Endothelial cell of umbilical vein (primary cell): ENCODE measurements at regions not wholly inside any gene's neighbourhood (a gene's known extent, or its start where the extent isn't known, plus 50 kb on each side); places are given as distances from the start of the nearest gene placed in this dataset.

Experiments used
- BruUV-seq: library from RNA; stranded (reverse); fragments of 400-500 nt; replicated peaks from 2 replicates; lab custom pipeline; 2021; lab: Mats Ljungman, UMichigan
- CTCF ChIA-PET: fragments of 300-600, 350-600 bp; sonication (Branson Sonifier 250); formaldehyde crosslinking; loops from one replicate; lab custom pipeline; 2021; ENCODE audit warnings: antibody characterized with exemption, inconsistent platforms; lab: Charles Lee
- POLR2A ChIA-PET: fragments of 300-600, 350-600 bp; sonication (Branson Sonifier 250); formaldehyde crosslinking; loops from one replicate; lab custom pipeline; 2021; ENCODE audit warnings: antibody characterized with exemption, inconsistent platforms; lab: Charles Lee
- DNase-seq: peaks from one replicate; pipeline ENCODE4 v3.0.0-alpha.2; 2011; ENCODE audit warnings: low read depth, low spot score
- FAIRE-seq: peaks from 2 replicates; lab custom pipeline; 2011; peaks lifted over from hg19 to GRCh38; lab: Jason Lieb, UNC
- H2AFZ ChIP-seq: 2 replicates; pipeline ENCODE4 v1.6.0; 2012; ENCODE audit warnings: low read depth, low read length, control low read depth, inconsistent platforms
- H3K27ac ChIP-seq: 2 replicates; pipeline ENCODE4 v1.5.1; 2011; ENCODE audit warnings: low read depth, mild to moderate bottlenecking, control low read depth, low read length, moderate library complexity; ENCODE audit not compliant: insufficient read depth
- H3K27me3 ChIP-seq, 2 experiments: 2 replicates each; pipeline versions ENCODE4 v1.6.0 to v1.6.1; 2011; ENCODE audit warnings: low read length in 2 of 2, mixed read lengths in 1 of 2; ENCODE audit not compliant: control insufficient read depth in 2 of 2, insufficient read depth in 2 of 2
- H3K36me3 ChIP-seq, 2 experiments: 2 replicates in 1 of 2; 3 replicates in 1 of 2; pipeline ENCODE4 v1.5.1; 2011; ENCODE audit warnings: low read length in 2 of 2, mild to moderate bottlenecking in 1 of 2, moderate library complexity in 1 of 2; ENCODE audit not compliant: control insufficient read depth in 2 of 2, insufficient read depth in 2 of 2; ENCODE audit errors: extremely low read depth in 1 of 2
- H3K4me1 ChIP-seq: 3 replicates; pipeline ENCODE4 v1.5.1; 2011; ENCODE audit warnings: mild to moderate bottlenecking, low read length; ENCODE audit not compliant: control insufficient read depth, insufficient read depth; ENCODE audit errors: extremely low read depth
- H3K4me2 ChIP-seq: 2 replicates; pipeline ENCODE4 v1.6.1; 2011; ENCODE audit warnings: low read length, control low read depth, mixed read lengths; ENCODE audit not compliant: insufficient read depth
- H3K4me3 ChIP-seq, 3 experiments: fragments of 200-600 bp in 1 of 3; sonication (generic), shearing (Covaris generic) in 1 of 3; replicated peaks in 1 of 3; 2 replicates each; pipeline ENCODE4 v1.5.1; 2011 to 2016; ENCODE audit warnings: control low read depth in 3 of 3, low read length in 3 of 3, mild to moderate bottlenecking in 2 of 3, inconsistent platforms in 1 of 3, low read depth in 1 of 3, moderate library complexity in 1 of 3; ENCODE audit not compliant: insufficient read depth in 1 of 3
- H3K79me2 ChIP-seq: 2 replicates; pipeline ENCODE4 v1.6.0; 2012; ENCODE audit warnings: low read length, inconsistent platforms; ENCODE audit not compliant: control insufficient read depth, insufficient read depth
- H3K9ac ChIP-seq: replicated peaks from 2 replicates; pipeline ENCODE3; 2011; ENCODE audit warnings: low read length, control low read depth; ENCODE audit not compliant: insufficient read depth; ENCODE audit errors: extremely low read depth
- H3K9me1 ChIP-seq: replicated peaks from 3 replicates; pipeline ENCODE4 v1.6.0; 2011; ENCODE audit warnings: mild to moderate bottlenecking, low read length; ENCODE audit not compliant: control insufficient read depth, insufficient read depth; ENCODE audit errors: extremely low read depth
- H3K9me3 ChIP-seq: replicated peaks from 2 replicates; pipeline ENCODE4 v1.5.1; 2012; ENCODE audit warnings: low read length, inconsistent platforms; ENCODE audit not compliant: control insufficient read depth, insufficient read depth
- H4K20me1 ChIP-seq: replicated peaks from 2 replicates; pipeline ENCODE3; 2011; ENCODE audit warnings: mild to moderate bottlenecking, low read length; ENCODE audit not compliant: control insufficient read depth, insufficient read depth; ENCODE audit errors: extremely low read depth
- EZH2 ChIP-seq: IDR thresholded peaks from 2 replicates; pipeline ENCODE4 v1.6.1; 2012; ENCODE audit warnings: borderline replicate concordance, low read depth, mild to moderate bottlenecking, moderate library complexity, low read length, inconsistent platforms; ENCODE audit not compliant: severe bottlenecking
- FOS ChIP-seq: IDR thresholded peaks from 2 replicates; pipeline ENCODE4 v1.6.1; 2011; ENCODE audit warnings: mild to moderate bottlenecking, low read length, moderate library complexity, borderline replicate concordance; ENCODE audit not compliant: insufficient read depth
- GATA2 ChIP-seq: IDR thresholded peaks from 2 replicates; pipeline ENCODE4 v1.7.0; 2011; ENCODE audit warnings: low read depth, mild to moderate bottlenecking, moderate library complexity, mixed read lengths, low read length; ENCODE audit not compliant: insufficient read length, insufficient read depth
- JUN ChIP-seq: IDR thresholded peaks from 2 replicates; pipeline ENCODE4 v1.6.1; 2011; ENCODE audit warnings: borderline replicate concordance, low read depth; ENCODE audit not compliant: insufficient read length, insufficient read depth
- MYC ChIP-seq: IDR thresholded peaks from one replicate; pipeline ENCODE4 v1.6.1; 2011; ENCODE audit warnings: mild to moderate bottlenecking, low read depth, low read length
- POLR2A ChIP-seq: IDR thresholded peaks from 2 replicates; pipeline ENCODE4 v1.6.1; 2012; ENCODE audit warnings: low read depth, mild to moderate bottlenecking, control low read depth, low read length
- POLR2AphosphoS5 ChIP-seq: IDR thresholded peaks from 2 replicates; pipeline ENCODE4 v1.6.1; 2012; ENCODE audit warnings: low read depth, mild to moderate bottlenecking, control low read depth, low read length, moderate library complexity; ENCODE audit not compliant: insufficient read depth
- dilution Hi-C: fragments of 300-500 bp; cut with MboI; formaldehyde crosslinking; loops from one replicate; pipeline ENCODE4 v1.15.0; 2019; ENCODE audit warnings: low sequenced_read_pairs; ENCODE audit not compliant: extremely low pct_ligation_motif_present
- intact Hi-C: fragments of 100-400 bp; cut with micrococcal nuclease; formaldehyde crosslinking; loops from one replicate; pipeline ENCODE4 v1.10.0; 2022
- TF ChIP-seq, protein P1 (sequence below): IDR thresholded peaks from 2 replicates; pipeline ENCODE4 v1.6.1; 2011; ENCODE audit not compliant: insufficient read depth, insufficient read length
- TF ChIP-seq, protein P2 (sequence below), 2 donors: IDR thresholded peaks; 1 replicate in 1 of 2; 2 replicates in 1 of 2; pipeline ENCODE4 v1.5.1; 2011; ENCODE audit warnings: low read length in 2 of 2, mild to moderate bottlenecking in 2 of 2, moderate library complexity in 2 of 2, control low read depth in 1 of 2, inconsistent platforms in 1 of 2, low read depth in 1 of 2; ENCODE audit not compliant: insufficient read depth in 1 of 2; ENCODE audit errors: extremely low read depth in 1 of 2

DNA sequence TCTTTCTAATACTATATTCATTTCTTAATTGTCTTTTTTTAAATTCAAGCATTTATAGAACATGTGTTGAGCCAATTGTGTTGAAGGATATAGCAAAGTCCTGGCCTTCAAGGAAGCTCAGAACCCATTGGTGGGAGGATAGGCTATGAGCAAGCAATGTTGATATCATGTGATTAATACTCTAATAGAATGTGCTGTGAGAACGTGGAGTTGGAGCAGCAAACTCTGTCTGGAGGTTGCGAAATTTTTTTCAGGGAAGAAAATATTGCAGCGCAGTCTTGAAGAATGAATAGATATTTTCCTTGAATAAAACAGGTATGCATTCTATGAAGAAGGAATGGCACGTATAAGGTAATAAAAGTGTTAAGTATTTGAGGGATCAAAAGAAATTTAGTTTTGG lies 229.2 kb upstream of the KCNK2 start:
- no peak overlapping the region for H3K4me2 ChIP-seq
- no TSS peak for BruUV-seq
- intact Hi-C loops (no loop called here), dilution Hi-C loops (no loop called here)
- no peak overlapping the region for H2AFZ ChIP-seq
- no peaks in the 10 kb centered on the region for H3K79me2 ChIP-seq
- TF ChIP-seq POLR2AphosphoS5: no peak
- TF ChIP-seq, protein P1, sequence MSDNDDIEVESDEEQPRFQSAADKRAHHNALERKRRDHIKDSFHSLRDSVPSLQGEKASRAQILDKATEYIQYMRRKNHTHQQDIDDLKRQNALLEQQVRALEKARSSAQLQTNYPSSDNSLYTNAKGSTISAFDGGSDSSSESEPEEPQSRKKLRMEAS: no peak
- TF ChIP-seq, protein P2, sequence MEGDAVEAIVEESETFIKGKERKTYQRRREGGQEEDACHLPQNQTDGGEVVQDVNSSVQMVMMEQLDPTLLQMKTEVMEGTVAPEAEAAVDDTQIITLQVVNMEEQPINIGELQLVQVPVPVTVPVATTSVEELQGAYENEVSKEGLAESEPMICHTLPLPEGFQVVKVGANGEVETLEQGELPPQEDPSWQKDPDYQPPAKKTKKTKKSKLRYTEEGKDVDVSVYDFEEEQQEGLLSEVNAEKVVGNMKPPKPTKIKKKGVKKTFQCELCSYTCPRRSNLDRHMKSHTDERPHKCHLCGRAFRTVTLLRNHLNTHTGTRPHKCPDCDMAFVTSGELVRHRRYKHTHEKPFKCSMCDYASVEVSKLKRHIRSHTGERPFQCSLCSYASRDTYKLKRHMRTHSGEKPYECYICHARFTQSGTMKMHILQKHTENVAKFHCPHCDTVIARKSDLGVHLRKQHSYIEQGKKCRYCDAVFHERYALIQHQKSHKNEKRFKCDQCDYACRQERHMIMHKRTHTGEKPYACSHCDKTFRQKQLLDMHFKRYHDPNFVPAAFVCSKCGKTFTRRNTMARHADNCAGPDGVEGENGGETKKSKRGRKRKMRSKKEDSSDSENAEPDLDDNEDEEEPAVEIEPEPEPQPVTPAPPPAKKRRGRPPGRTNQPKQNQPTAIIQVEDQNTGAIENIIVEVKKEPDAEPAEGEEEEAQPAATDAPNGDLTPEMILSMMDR (IDR thresholded peaks at IDR 0.05; ENCODE audit: extremely low read depth in 1 of 2, insufficient read depth in 1 of 2, low read depth in 1 of 2, low read length in 2 of 2): no peak
- TF ChIP-seq POLR2A: no peak
- TF ChIP-seq FOS: no peak
- TF ChIP-seq MYC: no peak
- no peak for TF ChIP-seq GATA2
- TF ChIP-seq EZH2: no peak
- no peak for TF ChIP-seq JUN
- H3K9ac ChIP-seq: no peak overlapping the region
- no peaks in the 10 kb centered on the region for H3K4me1 ChIP-seq
- ChIA-PET CTCF (interaction anchor here (2.2 kb wide), 1 partner anchor 10 kb away, joined by 4 read pairs; no protein-coding TSS in a partner anchor), POLR2A (no interaction called here)
- H3K4me3 ChIP-seq: no peak overlapping the region
- H3K9me1 ChIP-seq: no peaks in the 10 kb centered on the region
- H3K27ac ChIP-seq: no peak overlapping the region
- no peak for DNase-seq
- FAIRE-seq: no peak
- H3K27me3 ChIP-seq: peaks cover 0 to 5% of the 10 kb centered on the region in 2 experiments
- H3K9me3 ChIP-seq: no peaks in the 10 kb centered on the region
- no peaks in the 10 kb centered on the region for H4K20me1 ChIP-seq
- no peaks in the 10 kb centered on the region for H3K36me3 ChIP-seq
